GM21723 (cell line): ENCODE measurements at regions not wholly inside any gene's neighbourhood (a gene's known extent, or its start where the extent isn't known, plus 50 kb on each side); places are given as distances from the start of the nearest gene placed in this dataset.

Source experiments
- ATAC-seq: cut with Tn5 transposase; IDR thresholded peaks from one replicate; pipeline ENCODE4 v1.9.1; 2021; ENCODE audit warnings: mild to moderate bottlenecking, moderate library complexity; ENCODE audit not compliant: unreplicated experiment

DNA sequence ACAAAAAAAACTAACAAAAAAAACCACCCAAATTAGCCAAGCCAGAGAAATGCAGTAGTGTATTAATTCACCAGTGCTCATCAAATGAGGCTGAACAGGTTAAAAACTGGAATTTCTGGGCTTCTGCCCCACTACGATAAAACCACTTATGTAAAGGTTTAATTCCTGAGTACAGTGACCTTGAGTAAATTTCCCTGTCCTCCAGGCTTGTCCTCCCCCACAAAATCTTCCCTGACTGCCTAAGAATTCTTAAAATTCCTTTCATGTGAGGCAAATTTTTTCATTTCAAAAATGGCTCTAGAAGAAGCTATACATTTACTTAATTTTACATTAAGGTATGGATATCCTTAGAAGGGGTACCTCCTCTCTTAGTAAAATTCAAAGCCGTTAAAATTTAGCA is 80.1 kb upstream of the ID4 start:
- no peak for ATAC-seq

GRCh38 chr6:19759117-19759880 is 77.9 kb upstream of the ID4 start:
- ATAC-seq: no peak

- no peak for ATAC-seq
Observed at GRCh38 chr6:19761121-19761520, 76.0 kb upstream of the ID4 start.

- no peak for ATAC-seq
Observed at GRCh38 chr6:19771753-19772336, 65.3 kb upstream of the ID4 start.

- ATAC-seq: no peak
Observed at GRCh38 chr6:19772891-19773290, 64.3 kb upstream of the ID4 start.

DNA sequence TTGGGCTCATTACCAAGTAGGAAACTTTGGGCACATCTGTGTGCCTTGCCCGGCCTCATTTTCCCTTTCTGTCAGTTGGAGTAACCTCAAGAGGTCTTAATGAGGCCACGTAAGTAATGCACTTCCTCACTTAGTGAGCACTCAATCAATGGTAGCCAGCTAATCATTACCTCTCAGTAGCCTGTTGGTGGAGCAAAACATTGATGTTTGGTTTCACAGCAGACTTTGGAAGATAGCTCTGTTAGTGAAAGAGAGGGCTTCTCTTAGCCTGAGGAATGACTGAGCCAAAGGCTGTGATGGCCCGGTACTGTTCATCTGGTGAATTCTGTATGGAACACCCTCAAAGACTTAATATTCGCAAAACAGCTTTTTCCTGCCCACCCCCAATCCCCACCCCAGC is 55.9 kb upstream of the ID4 start:
- ATAC-seq: no peak

DNA sequence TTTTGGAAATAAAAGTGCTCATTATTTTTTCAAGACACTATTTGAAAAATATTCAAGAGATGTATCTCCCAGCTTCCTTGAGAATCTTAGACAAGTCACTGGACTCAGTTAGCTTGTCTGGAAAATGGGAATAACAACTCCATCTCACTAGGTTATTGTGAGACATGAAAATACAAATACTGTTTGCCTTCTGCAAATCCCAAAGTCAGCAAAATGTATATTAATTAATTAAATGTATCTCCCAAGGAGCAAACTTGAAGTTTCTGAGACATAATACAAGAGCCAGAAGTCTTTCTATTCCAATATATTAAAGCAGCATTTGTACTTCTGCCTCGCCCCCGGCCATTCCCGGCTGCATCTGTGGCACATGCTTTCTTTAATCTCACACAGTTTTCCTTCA is 54.6 kb upstream of the ID4 start:
- no peak for ATAC-seq
